IPS-18c (cell line): ENCODE measurements at regions not wholly inside any gene's neighbourhood (a gene's known extent, or its start where the extent isn't known, plus 50 kb on each side); places are given as distances from the start of the nearest gene placed in this dataset.
"Not testable (repeated sequence)": the region's sequence is repeated elsewhere in the genome, so short reads cannot be mapped to it uniquely, and the experiment has no call there.

ENCODE experiments used
- H3K4me3 ChIP-seq: 2 replicates; pipeline ENCODE4 v1.7.0; 2013; ENCODE audit warnings: low read depth, mild to moderate bottlenecking, low read length, moderate library complexity; ENCODE audit not compliant: insufficient read depth
- H3K9me3 ChIP-seq: one replicate; pipeline ENCODE4 v1.6.1; 2013; ENCODE audit warnings: mild to moderate bottlenecking, low read length, moderate library complexity; ENCODE audit not compliant: control insufficient read depth, insufficient read depth

- Histone ChIP-seq H3K4me3 (no peak overlapping the region), H3K9me3 (no peaks in the 10 kb centered on the region)
These were observed 162.8 kb upstream of the TBX3 start for GRCh38 chr12:114846771-114847170.

- Histone ChIP-seq H3K9me3 (no peaks in the 10 kb centered on the region), H3K4me3 (no peak overlapping the region)
These were observed 157.7 kb upstream of the TBX3 start for GRCh38 chr12:114841557-114842251.

GRCh38 chr12:114838480-114838879 is 154.5 kb upstream of the TBX3 start:
- H3K4me3 ChIP-seq = no peak overlapping the region

GRCh38 chr12:114836609-114837008 is 152.6 kb upstream of the TBX3 start:
- Histone ChIP-seq H3K9me3 (peaks cover 2% of the 10 kb centered on the region), H3K4me3 (no peak overlapping the region)

More at GRCh38 chr12:114838480-114838879, 154.5 kb upstream of the TBX3 start:
- no peaks in the 10 kb centered on the region for H3K9me3 ChIP-seq

- no peak overlapping the region for H3K4me3 ChIP-seq
- H3K9me3 ChIP-seq = peaks cover 2% of the 10 kb centered on the region
These were observed 151.1 kb upstream of the TBX3 start for GRCh38 chr12:114835031-114835430.

- peaks cover 2% of the 10 kb centered on the region for H3K9me3 ChIP-seq
These were observed 150.6 kb upstream of the TBX3 start for GRCh38 chr12:114834621-114835020.

GRCh38 chr12:114829833-114830232 is 145.9 kb upstream of the TBX3 start:
- H3K9me3 ChIP-seq = peaks cover 2% of the 10 kb centered on the region
- no peak overlapping the region for H3K4me3 ChIP-seq

More at GRCh38 chr12:114834621-114835020, 150.6 kb upstream of the TBX3 start:
- H3K4me3 ChIP-seq = no peak overlapping the region

GRCh38 chr12:114829244-114829643 is 145.3 kb upstream of the TBX3 start:
- H3K4me3 ChIP-seq, H3K9me3 ChIP-seq: not testable (repeated sequence)

- H3K9me3 ChIP-seq = peaks cover 2% of the 10 kb centered on the region
These were observed 143.5 kb upstream of the TBX3 start for GRCh38 chr12:114827461-114827860.

GRCh38 chr12:114826244-114826643 is 142.3 kb upstream of the TBX3 start:
- Histone ChIP-seq H3K4me3 (no peak overlapping the region), H3K9me3 (no peaks in the 10 kb centered on the region)

More at GRCh38 chr12:114827461-114827860, 143.5 kb upstream of the TBX3 start:
- no peak overlapping the region for H3K4me3 ChIP-seq

- H3K4me3 ChIP-seq = no peak overlapping the region
- no peaks in the 10 kb centered on the region for H3K9me3 ChIP-seq
These were observed 139.7 kb upstream of the TBX3 start for GRCh38 chr12:114823724-114824123.

- no peaks in the 10 kb centered on the region for H3K9me3 ChIP-seq
- no peak overlapping the region for H3K4me3 ChIP-seq
These were observed 137.6 kb upstream of the TBX3 start for GRCh38 chr12:114821570-114821969.

GRCh38 chr12:114820796-114821195 is 136.8 kb upstream of the TBX3 start:
- Histone ChIP-seq H3K4me3 (no peak overlapping the region), H3K9me3 (no peaks in the 10 kb centered on the region)

- Histone ChIP-seq H3K9me3 (no peaks in the 10 kb centered on the region), H3K4me3 (no peak overlapping the region)
These were observed 133.8 kb upstream of the TBX3 start for GRCh38 chr12:114817571-114818425.

GRCh38 chr12:114815026-114815795 is 131.2 kb upstream of the TBX3 start:
- Histone ChIP-seq H3K9me3 (no peaks in the 10 kb centered on the region), H3K4me3 (no peak overlapping the region)

- no peaks in the 10 kb centered on the region for H3K9me3 ChIP-seq
- no peak overlapping the region for H3K4me3 ChIP-seq
These were observed 129.1 kb upstream of the TBX3 start for GRCh38 chr12:114812858-114813761.

- H3K9me3 ChIP-seq = no peaks in the 10 kb centered on the region
- no peak overlapping the region for H3K4me3 ChIP-seq
These were observed 128.4 kb upstream of the TBX3 start for GRCh38 chr12:114812384-114812783.
